GM12875 (cell line): ENCODE measurements at regions not wholly inside any gene's neighbourhood (a gene's known extent, or its start where the extent isn't known, plus 50 kb on each side); places are given as distances from the start of the nearest gene placed in this dataset.

ENCODE experiments used
- H3K4me3 ChIP-seq: one replicate; pipeline ENCODE4 v1.5.1; 2011; ENCODE audit warnings: low read depth, low read length, control low read depth
- CTCF ChIP-seq: IDR thresholded peaks from 2 replicates; pipeline ENCODE4 v1.5.1; 2011; ENCODE audit warnings: low read depth, mild to moderate bottlenecking, control low read depth, inconsistent platforms, low read length, moderate library complexity, borderline replicate concordance; ENCODE audit not compliant: insufficient read depth

DNA sequence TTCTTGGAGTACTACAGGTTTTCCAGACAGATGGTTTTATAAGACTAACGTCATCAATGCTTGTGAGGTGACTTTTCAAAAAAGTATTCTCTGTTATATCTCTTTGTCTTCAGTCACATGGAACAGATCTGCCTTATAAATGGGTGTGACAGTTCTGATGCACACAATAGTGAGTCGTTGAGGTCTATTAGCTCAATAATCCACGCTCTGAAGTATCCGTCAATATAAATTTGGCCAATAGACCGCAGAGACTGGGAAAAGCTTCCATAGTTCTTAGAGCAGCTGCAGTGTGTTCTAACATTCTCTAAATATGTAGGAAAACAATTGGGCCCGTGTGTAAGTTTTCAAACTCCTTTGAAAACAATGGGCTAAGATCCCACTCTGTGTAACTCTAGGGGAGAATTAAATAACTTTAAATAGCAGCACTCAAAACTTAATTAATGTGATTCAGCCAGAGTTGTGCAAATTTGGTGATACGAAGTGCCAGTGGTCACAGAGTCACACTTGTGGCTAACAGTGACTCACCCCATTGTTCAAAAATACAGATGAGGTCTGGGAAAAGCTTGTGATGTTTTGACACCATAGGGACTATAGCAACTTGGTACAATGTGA is 316.0 kb downstream of the LMO4 start:
- H3K4me3 ChIP-seq = no peak overlapping the region
- TF ChIP-seq CTCF = no peak

DNA sequence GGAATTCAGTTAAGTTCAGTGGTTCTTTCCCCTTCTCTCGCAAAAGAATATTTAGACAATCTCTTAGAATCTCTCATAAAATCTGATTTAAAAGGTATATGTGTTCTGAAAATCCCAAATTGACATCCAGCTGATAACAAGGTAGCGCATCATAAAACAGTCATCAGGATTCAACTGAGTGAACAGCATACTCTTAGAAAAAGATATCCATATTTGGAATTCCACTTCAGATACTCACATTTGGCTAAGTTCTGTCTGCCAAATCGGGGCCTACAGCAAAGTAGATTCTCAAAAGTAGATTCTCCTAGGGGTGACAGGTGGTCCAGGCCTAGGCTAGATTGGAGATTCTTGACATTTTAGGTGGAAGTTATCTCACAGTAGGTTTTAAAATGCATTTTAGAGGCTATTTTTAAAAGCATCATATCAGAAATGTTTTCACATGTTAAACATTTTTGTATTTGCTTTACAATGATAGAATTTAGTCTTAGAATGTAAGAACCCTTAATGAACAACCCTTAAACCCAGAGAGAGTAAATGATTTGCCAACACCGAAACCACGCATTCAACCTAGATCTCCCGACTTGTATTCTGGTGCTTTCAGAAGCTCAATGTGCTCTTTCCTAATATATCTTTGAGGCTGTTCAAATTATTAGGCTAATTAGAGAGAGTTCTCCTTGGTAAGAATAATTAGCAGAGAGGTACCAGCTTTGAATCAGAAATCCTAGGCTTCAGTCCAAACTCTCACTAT is 318.9 kb downstream of the LMO4 start:
- TF ChIP-seq CTCF = no peak

DNA sequence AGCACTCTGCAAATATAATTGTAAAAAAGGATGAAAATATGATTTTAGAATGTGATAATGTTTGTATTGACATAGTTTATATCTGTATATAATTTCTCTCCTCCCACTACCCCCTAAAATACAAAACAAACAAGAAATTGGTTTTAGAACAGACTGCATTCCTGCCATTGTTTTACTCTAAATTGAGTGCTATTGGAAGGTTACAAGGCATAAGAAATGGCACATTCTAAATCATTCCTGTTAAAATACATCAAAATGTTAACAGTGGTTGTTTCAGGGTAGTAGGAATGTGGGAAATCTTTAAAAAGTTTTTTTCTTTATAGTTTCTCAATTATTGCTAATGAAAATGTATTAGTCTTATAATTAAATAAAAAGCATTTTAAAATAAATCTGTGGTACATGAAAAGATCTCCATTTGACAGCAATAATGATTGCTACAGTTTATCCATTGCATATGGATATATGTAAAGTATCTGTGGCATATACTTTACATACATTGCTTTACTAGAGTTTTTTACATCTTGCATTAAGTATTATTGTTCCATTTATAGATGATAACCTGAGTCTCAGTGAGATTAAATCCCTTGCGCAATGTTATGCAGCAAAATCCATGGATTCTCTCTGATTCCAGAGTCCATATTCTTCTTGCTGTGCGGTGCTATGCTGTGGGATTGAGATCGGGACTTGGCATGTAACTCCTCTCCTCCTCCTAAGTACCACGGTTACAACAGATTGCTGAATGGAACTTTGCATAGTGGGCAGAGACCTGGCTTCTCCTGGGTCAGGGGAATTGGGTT is 319.8 kb downstream of the LMO4 start:
- no peak for TF ChIP-seq CTCF
- no peak overlapping the region for H3K4me3 ChIP-seq

More for the DNA sequence above, 318.9 kb downstream of the LMO4 start:
- no peak overlapping the region for H3K4me3 ChIP-seq

DNA sequence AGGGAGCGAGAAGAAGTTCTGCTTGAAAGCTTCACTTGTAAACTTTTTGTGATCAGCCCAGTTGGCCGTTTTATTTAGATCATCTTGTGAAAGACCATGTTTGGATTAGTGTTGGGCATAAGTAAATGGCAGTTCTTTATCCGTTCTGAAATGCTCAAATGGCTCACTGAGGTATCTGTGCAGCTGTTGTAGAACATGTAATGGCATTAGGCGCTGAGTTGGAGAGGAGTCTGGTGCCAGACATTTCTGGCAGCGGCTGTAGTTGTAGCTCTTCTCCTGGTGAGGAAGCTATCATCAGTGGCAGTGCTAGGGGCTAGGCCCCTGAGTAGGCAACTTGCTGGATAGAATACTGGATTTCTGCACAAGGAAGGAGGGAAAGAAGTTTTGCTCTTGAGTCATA is 321.6 kb downstream of the LMO4 start:
- TF ChIP-seq CTCF = no peak

GRCh38 chr1:87652176-87652575 is 323.5 kb downstream of the LMO4 start:
- H3K4me3 ChIP-seq = no peak overlapping the region
- TF ChIP-seq CTCF = no peak

More for the DNA sequence above, 321.6 kb downstream of the LMO4 start:
- no peak overlapping the region for H3K4me3 ChIP-seq

DNA sequence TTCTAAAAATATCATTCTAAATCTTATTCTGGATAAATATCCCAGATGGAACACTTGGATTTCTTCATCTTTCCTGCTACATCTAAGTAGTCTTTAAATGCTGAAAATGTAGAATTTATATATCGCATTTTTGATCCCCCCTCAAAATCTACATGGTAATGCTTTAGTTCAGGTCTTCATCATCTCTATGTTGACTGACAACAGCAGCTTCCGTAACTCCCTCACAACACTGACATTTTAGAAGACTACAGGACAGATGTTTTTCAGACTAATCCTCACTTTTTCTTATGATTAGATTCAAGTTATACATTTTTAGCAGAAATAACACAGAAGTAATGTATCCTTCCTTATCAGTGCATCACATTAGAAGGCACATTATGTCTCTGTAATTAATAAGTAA is 336.5 kb downstream of the LMO4 start:
- H3K4me3 ChIP-seq = no peak overlapping the region
- no peak for TF ChIP-seq CTCF
